ENCODE measurements at regions not wholly inside any gene's neighbourhood (a gene's known extent, or its start where the extent isn't known, plus 50 kb on each side); places are given as distances from the start of the nearest gene placed in this dataset.

- Histone ChIP-seq H3K36me3 (ENCODE audit: control insufficient read depth, insufficient read depth, low read length) (no peaks in the 10 kb centered on the region), H3K27ac (ENCODE audit: low read depth, low read length) (no peak overlapping the region), H3K4me3 (ENCODE audit: low read depth, low read length) (no peak overlapping the region), H3K27me3 (ENCODE audit: control insufficient read depth, insufficient read depth, low read length) (no peaks in the 10 kb centered on the region), H3K4me1 (ENCODE audit: control insufficient read depth, insufficient read depth, low read length) (no peaks in the 10 kb centered on the region), H3K9me3 (ENCODE audit: control insufficient read depth, insufficient read depth, low read length) (no peaks in the 10 kb centered on the region)
- DNase-seq (ENCODE audit: low read depth in 4 of 6, low spot score in 6 of 6) = no peak
- 100% methylated on average over 1 of the region's 1 CpG for whole genome bisulfite sequencing (ENCODE audit: insufficient coverage)
Measured at GRCh38 chr2:145059343-145059742, 539.4 kb upstream of the ZEB2 start.

GRCh38 chr2:145058457-145058856 lies 538.5 kb upstream of the ZEB2 start:
- Histone ChIP-seq H3K9me3 (ENCODE audit: control insufficient read depth, insufficient read depth, low read length) (no peaks in the 10 kb centered on the region), H3K27ac (ENCODE audit: low read depth, low read length) (no peak overlapping the region), H3K4me1 (ENCODE audit: control insufficient read depth, insufficient read depth, low read length) (no peaks in the 10 kb centered on the region), H3K27me3 (ENCODE audit: control insufficient read depth, insufficient read depth, low read length) (no peaks in the 10 kb centered on the region), H3K36me3 (ENCODE audit: control insufficient read depth, insufficient read depth, low read length) (no peaks in the 10 kb centered on the region), H3K4me3 (ENCODE audit: low read depth, low read length) (no peak overlapping the region)
- WGBS (ENCODE audit: insufficient coverage) = no CpG with 5 or more reads among the region's 1 CpG
- DNase-seq (ENCODE audit: low read depth in 4 of 6, low spot score in 6 of 6) = no peak

GRCh38 chr2:145055651-145056050 lies 535.7 kb upstream of the ZEB2 start:
- Histone ChIP-seq H3K4me1 (ENCODE audit: control insufficient read depth, insufficient read depth, low read length) (no peaks in the 10 kb centered on the region), H3K27ac (ENCODE audit: low read depth, low read length) (no peak overlapping the region), H3K9me3 (ENCODE audit: control insufficient read depth, insufficient read depth, low read length) (no peaks in the 10 kb centered on the region), H3K4me3 (ENCODE audit: low read depth, low read length) (no peak overlapping the region), H3K36me3 (ENCODE audit: control insufficient read depth, insufficient read depth, low read length) (no peaks in the 10 kb centered on the region), H3K27me3 (ENCODE audit: control insufficient read depth, insufficient read depth, low read length) (no peaks in the 10 kb centered on the region)
- no peak for DNase-seq (ENCODE audit: low read depth in 4 of 6, low spot score in 6 of 6)

GRCh38 chr2:145050134-145050533 lies 530.2 kb upstream of the ZEB2 start:
- no CpG with 5 or more reads among the region's 2 CpGs for whole genome bisulfite sequencing (ENCODE audit: insufficient coverage)
- Histone ChIP-seq H3K9me3 (ENCODE audit: control insufficient read depth, insufficient read depth, low read length) (no peaks in the 10 kb centered on the region), H3K4me1 (ENCODE audit: control insufficient read depth, insufficient read depth, low read length) (no peaks in the 10 kb centered on the region), H3K4me3 (ENCODE audit: low read depth, low read length) (no peak overlapping the region), H3K27ac (ENCODE audit: low read depth, low read length) (no peak overlapping the region), H3K27me3 (ENCODE audit: control insufficient read depth, insufficient read depth, low read length) (no peaks in the 10 kb centered on the region), H3K36me3 (ENCODE audit: control insufficient read depth, insufficient read depth, low read length) (no peaks in the 10 kb centered on the region)
- no peak for DNase-seq (ENCODE audit: low read depth in 4 of 6, low spot score in 6 of 6)

GRCh38 chr2:145049475-145049874 lies 529.6 kb upstream of the ZEB2 start:
- Histone ChIP-seq H3K36me3 (ENCODE audit: control insufficient read depth, insufficient read depth, low read length) (no peaks in the 10 kb centered on the region), H3K27me3 (ENCODE audit: control insufficient read depth, insufficient read depth, low read length) (no peaks in the 10 kb centered on the region), H3K4me1 (ENCODE audit: control insufficient read depth, insufficient read depth, low read length) (no peaks in the 10 kb centered on the region), H3K4me3 (ENCODE audit: low read depth, low read length) (no peak overlapping the region), H3K27ac (ENCODE audit: low read depth, low read length) (no peak overlapping the region), H3K9me3 (ENCODE audit: control insufficient read depth, insufficient read depth, low read length) (no peaks in the 10 kb centered on the region)
- no peak for DNase-seq (ENCODE audit: low read depth in 4 of 6, low spot score in 6 of 6)
- WGBS (ENCODE audit: insufficient coverage) = no CpG with 5 or more reads among the region's 3 CpGs

- Histone ChIP-seq H3K4me1 (ENCODE audit: control insufficient read depth, insufficient read depth, low read length) (no peaks in the 10 kb centered on the region), H3K9me3 (ENCODE audit: control insufficient read depth, insufficient read depth, low read length) (no peaks in the 10 kb centered on the region), H3K27me3 (ENCODE audit: control insufficient read depth, insufficient read depth, low read length) (no peaks in the 10 kb centered on the region), H3K36me3 (ENCODE audit: control insufficient read depth, insufficient read depth, low read length) (no peaks in the 10 kb centered on the region), H3K4me3 (ENCODE audit: low read depth, low read length) (no peak overlapping the region), H3K27ac (ENCODE audit: low read depth, low read length) (no peak overlapping the region)
- no CpG with 5 or more reads among the region's 1 CpG for WGBS (ENCODE audit: insufficient coverage)
- no peak for DNase-seq (ENCODE audit: low read depth in 4 of 6, low spot score in 6 of 6)
Measured at GRCh38 chr2:145047554-145047953, 527.6 kb upstream of the ZEB2 start.

GRCh38 chr2:145044491-145044890 lies 524.6 kb upstream of the ZEB2 start:
- no peak overlapping the region for H3K27ac ChIP-seq (ENCODE audit: low read depth, low read length)
- DNase-seq (ENCODE audit: low read depth in 4 of 6, low spot score in 6 of 6) = no peak
- H3K9me3 ChIP-seq (ENCODE audit: control insufficient read depth, insufficient read depth, low read length) = no peaks in the 10 kb centered on the region
- H3K36me3 ChIP-seq (ENCODE audit: control insufficient read depth, insufficient read depth, low read length) = no peaks in the 10 kb centered on the region
- H3K27me3 ChIP-seq (ENCODE audit: control insufficient read depth, insufficient read depth, low read length) = no peaks in the 10 kb centered on the region
- no peak overlapping the region for H3K4me3 ChIP-seq (ENCODE audit: low read depth, low read length)
- no peaks in the 10 kb centered on the region for H3K4me1 ChIP-seq (ENCODE audit: control insufficient read depth, insufficient read depth, low read length)

GRCh38 chr2:145043399-145043834 lies 523.5 kb upstream of the ZEB2 start:
- 65% methylated on average over 6 of the region's 6 CpGs for WGBS (ENCODE audit: insufficient coverage)
- no peaks in the 10 kb centered on the region for H3K4me1 ChIP-seq (ENCODE audit: control insufficient read depth, insufficient read depth, low read length)
- no peak overlapping the region for H3K4me3 ChIP-seq (ENCODE audit: low read depth, low read length)
- no peaks in the 10 kb centered on the region for H3K9me3 ChIP-seq (ENCODE audit: control insufficient read depth, insufficient read depth, low read length)
- no peaks in the 10 kb centered on the region for H3K27me3 ChIP-seq (ENCODE audit: control insufficient read depth, insufficient read depth, low read length)
- peak in 1 of 6 donors; percentile 19 for DNase-seq (ENCODE audit: low read depth in 4 of 6, low spot score in 6 of 6)
- H3K27ac ChIP-seq (ENCODE audit: low read depth, low read length) = no peak overlapping the region
- no peaks in the 10 kb centered on the region for H3K36me3 ChIP-seq (ENCODE audit: control insufficient read depth, insufficient read depth, low read length)

GRCh38 chr2:145041706-145042105 lies 521.8 kb upstream of the ZEB2 start:
- no peak for DNase-seq (ENCODE audit: low read depth in 4 of 6, low spot score in 6 of 6)
- no peak overlapping the region for H3K4me3 ChIP-seq (ENCODE audit: low read depth, low read length)
- H3K9me3 ChIP-seq (ENCODE audit: control insufficient read depth, insufficient read depth, low read length) = no peaks in the 10 kb centered on the region
- H3K4me1 ChIP-seq (ENCODE audit: control insufficient read depth, insufficient read depth, low read length) = peaks cover 5% of the 10 kb centered on the region
- no peak overlapping the region for H3K27ac ChIP-seq (ENCODE audit: low read depth, low read length)
- no peaks in the 10 kb centered on the region for H3K36me3 ChIP-seq (ENCODE audit: control insufficient read depth, insufficient read depth, low read length)
- H3K27me3 ChIP-seq (ENCODE audit: control insufficient read depth, insufficient read depth, low read length) = no peaks in the 10 kb centered on the region

GRCh38 chr2:145040433-145040832 lies 520.5 kb upstream of the ZEB2 start:
- H3K4me1 ChIP-seq (ENCODE audit: control insufficient read depth, insufficient read depth, low read length) = peaks cover 5% of the 10 kb centered on the region
- H3K36me3 ChIP-seq (ENCODE audit: control insufficient read depth, insufficient read depth, low read length) = no peaks in the 10 kb centered on the region
- no peak for DNase-seq (ENCODE audit: low read depth in 4 of 6, low spot score in 6 of 6)
- WGBS (ENCODE audit: insufficient coverage) = no CpG with 5 or more reads among the region's 1 CpG
- H3K4me3 ChIP-seq (ENCODE audit: low read depth, low read length) = no peak overlapping the region
- H3K27me3 ChIP-seq (ENCODE audit: control insufficient read depth, insufficient read depth, low read length) = no peaks in the 10 kb centered on the region
- H3K27ac ChIP-seq (ENCODE audit: low read depth, low read length) = no peak overlapping the region
- no peaks in the 10 kb centered on the region for H3K9me3 ChIP-seq (ENCODE audit: control insufficient read depth, insufficient read depth, low read length)
